GM21423 (cell line): ENCODE measurements at regions not wholly inside any gene's neighbourhood (a gene's known extent, or its start where the extent isn't known, plus 50 kb on each side); places are given as distances from the start of the nearest gene placed in this dataset.
"Not testable (repeated sequence)": the region's sequence is repeated elsewhere in the genome, so short reads cannot be mapped to it uniquely, and the experiment has no call there.

Source experiments
- ATAC-seq: cut with Tn5 transposase; IDR thresholded peaks from one replicate; pipeline ENCODE4 v1.9.1; 2021; ENCODE audit warnings: mild to moderate bottlenecking, moderate library complexity; ENCODE audit not compliant: unreplicated experiment

DNA sequence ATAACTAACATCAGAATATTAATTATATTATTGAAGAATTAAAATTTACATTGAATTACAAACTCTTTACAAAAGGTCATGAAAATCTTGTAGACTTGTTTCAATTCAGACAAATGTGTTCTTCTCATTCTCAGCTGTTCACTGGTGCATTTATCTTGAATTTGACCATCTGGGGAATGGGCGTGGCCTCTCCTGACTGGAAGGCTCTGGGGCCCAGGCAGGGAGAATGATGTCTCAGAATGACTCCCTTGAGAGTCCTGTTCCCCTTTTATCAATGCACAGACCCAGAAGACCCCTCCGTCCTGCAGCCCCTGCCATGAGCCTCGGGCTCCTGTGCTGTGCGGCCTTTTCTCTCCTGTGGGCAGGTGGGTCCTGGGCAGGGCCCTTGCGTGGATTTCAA, 242.2 kb upstream of the PRSS1 start:
- ATAC-seq = not testable (repeated sequence)

- no peak for ATAC-seq
These were observed 242.7 kb upstream of the PRSS1 start for GRCh38 chr7:142506601-142507000.

GRCh38 chr7:142503949-142504348, 245.3 kb upstream of the PRSS1 start:
- ATAC-seq = not testable (repeated sequence)

- ATAC-seq = no peak
These were observed 245.2 kb upstream of the PRSS58 start for GRCh38 chr7:142503036-142503435.

GRCh38 chr7:142501434-142501833, 243.6 kb upstream of the PRSS58 start:
- no peak for ATAC-seq

- no peak for ATAC-seq
These were observed 242.5 kb upstream of the PRSS58 start for GRCh38 chr7:142500366-142500765.

DNA sequence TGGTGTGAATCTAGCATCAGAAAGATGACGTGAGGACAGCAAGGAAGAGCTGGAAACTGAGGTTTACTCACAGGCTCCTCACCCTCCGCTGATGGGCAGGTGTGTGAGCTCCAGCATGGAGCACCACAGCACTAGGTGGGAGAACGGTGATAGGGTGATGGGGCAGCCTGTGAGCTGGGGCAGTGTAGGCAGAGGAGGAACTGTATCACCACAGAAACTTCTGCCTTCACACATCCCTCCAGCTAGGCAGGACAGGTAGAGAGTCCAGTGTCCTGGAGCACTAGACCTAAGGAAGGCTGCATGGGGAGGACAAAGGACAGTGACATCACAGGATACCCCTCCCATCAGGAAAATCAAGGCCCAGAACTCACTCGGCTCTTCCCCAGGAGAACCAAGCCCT, 241.8 kb upstream of the PRSS58 start:
- ATAC-seq = no peak

- no peak for ATAC-seq
These were observed 240.5 kb upstream of the PRSS58 start for GRCh38 chr7:142498364-142498763.

DNA sequence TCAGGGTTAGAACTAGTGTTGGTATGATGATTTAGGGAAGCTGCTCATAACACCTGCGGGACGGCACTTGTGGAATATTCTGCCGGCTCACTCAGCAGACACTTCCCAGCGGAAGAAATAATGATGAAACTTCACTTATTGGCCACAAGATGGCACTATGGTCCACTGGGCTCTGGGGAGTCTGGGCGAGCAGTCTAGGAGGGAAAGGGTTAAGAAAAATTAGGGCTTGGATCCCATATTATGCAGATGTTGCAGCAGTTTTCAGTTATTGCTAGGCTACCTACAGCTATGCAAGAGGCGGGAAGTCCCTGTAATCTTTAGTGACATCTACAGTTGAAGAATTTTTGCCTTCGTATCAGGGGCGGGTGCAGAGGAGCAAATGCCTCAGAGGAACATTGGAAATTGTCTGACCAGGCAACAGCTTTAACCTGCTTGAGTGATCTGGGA, 238.7 kb upstream of the PRSS58 start:
- ATAC-seq = peak; percentile 53

DNA sequence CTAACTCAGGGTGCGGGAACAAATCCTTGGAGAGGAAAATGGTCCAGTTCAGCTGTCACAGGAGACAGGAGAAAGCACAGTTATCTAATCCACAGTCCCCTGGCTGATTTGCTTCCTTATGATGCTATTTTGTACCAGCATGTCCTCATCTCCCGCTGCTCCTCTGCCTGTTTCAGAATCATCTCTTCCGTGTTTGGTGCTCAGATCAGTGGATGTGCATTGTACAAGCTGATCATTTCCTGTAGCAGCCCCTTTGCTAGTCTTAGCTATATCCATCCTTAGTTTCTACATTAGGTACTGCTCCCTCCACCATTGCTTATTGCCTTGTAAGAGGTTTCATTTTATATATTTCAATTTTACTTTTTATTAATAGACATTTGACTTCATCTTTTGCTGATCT, 238.0 kb upstream of the PRSS58 start:
- ATAC-seq = not testable (repeated sequence)

DNA sequence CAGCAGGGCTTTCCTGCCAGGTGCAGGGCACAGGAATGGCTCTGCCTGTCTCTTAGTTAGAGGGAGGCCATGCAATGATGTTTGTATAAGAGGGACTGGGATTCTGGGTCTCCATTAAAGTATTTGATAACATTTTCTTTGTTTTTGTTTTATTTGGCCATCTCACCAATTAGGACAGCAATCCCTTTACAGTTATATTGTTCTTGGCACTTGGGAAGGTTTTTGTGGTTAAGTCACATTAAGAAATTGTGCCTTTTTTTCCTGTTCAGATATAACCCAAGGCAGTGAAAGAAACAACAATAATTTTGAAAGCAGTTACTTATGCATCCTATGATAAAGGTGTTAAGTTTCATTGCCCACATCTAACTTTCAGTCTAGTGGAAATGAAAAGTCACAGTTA, 237.4 kb upstream of the PRSS58 start:
- not testable (repeated sequence) for ATAC-seq

- ATAC-seq = no peak
These were observed 236.2 kb upstream of the PRSS58 start for GRCh38 chr7:142494021-142494420.

DNA sequence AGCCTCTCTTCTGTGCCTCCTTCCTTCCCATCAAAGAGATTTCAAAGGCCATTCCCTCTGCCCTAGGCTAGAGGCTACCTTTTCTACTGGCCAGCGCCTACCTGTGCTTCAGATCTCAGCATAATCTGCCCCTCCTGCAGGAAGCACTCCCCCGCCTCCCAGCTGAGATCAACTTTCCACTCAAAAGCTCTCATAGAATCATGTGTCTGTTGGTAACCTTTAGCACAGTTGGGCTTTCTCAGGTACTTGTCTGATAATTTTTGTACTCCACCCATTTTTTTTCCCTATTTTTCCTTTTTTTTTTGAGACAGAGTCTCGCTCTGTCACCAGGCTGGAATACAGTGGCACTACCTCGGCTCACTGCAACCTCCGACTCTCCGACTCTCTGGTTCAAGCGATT, 231.0 kb upstream of the PRSS58 start:
- ATAC-seq = no peak

DNA sequence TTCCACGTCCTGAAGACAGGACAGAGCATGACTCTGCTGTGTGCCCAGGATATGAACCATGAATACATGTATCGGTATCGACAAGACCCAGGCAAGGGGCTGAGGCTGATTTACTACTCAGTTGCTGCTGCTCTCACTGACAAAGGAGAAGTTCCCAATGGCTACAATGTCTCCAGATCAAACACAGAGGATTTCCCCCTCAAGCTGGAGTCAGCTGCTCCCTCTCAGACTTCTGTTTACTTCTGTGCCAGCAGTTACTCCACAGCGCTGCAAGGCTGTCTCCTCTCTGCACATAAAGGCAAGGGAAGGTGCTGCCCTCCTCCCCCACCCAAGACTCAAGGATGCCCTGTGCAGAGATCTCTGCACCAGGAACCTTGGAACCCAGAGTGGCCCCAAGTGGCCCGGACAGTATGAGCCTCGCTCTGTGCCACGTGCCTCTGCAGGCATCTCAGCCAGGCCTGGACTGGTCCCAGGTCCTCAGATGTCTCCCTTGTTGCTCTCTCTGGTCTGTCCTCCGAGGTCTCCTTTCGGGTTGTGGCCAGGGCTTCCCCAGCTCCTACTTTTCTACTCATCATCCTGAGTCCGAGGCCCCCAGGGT, 230.3 kb upstream of the PRSS58 start:
- no peak for ATAC-seq

GRCh38 chr7:142487565-142487964, 229.7 kb upstream of the PRSS58 start:
- not testable (repeated sequence) for ATAC-seq

- no peak for ATAC-seq
These were observed 229.3 kb upstream of the PRSS58 start for GRCh38 chr7:142487124-142487523.

GRCh38 chr7:142485617-142486226, 227.9 kb upstream of the PRSS58 start:
- ATAC-seq = no peak

DNA sequence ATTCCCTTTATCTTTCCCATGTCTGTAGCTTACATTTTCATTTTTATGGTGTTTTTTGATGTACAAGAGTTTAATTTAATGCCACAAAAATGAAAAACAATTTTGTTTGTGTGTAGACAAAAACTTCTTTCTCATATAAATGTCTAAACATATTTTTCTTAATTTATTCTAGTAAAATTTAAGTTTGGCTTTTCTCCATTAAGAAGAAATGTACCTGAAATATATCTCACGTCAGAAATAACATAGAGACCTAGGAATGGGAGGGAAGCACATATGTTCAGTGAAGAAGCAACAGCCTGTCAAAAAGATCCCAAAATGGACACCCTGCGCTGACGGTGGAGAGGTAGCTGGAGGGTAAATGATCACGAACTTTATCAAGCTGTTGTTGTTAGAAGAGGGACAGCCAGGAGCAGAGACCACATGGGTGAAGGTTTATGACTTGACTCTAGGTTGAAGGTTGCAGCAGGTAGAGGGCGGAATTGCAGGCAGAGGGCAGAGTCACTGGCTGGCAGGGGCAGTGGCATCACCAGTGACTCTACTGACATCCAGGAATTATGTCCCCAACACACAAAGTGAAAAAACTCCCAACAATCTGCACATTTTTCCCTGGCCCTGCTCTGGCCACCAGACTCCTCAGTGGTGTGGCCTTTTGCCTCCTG, 225.9 kb upstream of the PRSS58 start:
- no peak for ATAC-seq

DNA sequence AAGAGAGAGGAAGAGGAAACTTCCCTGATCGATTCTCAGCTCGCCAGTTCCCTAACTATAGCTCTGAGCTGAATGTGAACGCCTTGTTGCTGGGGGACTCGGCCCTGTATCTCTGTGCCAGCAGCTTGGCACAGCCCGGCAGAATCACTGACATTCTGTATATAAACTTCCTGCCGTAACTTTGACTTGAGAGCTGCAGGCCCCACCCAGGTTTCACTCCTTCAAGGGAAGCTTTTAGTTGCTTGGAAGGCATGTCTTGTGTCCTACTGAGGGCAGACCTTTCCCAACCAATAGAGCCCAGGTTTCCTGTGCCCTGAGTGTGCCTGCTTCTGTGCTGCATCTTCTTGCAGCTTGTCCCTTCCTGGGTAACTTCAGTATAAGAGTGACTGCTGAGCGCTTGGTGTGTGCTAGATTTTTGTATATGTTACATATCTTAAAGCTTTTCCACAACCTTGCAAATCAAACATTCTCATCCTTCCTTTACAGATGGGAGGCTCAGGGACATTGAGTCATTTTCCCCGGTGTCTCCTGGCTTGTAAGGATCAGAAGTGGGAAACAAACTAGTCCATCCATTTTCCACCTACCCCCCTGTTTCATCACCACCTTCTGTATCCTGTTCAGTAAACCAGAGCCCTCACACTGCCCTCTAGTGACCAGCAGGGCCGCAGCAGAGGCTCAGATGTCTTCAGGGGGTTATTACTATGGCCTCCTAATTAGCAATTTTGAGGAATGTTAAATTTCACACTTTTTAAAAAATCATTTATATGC, 225.2 kb upstream of the PRSS58 start:
- peak; percentile 58 for ATAC-seq

DNA sequence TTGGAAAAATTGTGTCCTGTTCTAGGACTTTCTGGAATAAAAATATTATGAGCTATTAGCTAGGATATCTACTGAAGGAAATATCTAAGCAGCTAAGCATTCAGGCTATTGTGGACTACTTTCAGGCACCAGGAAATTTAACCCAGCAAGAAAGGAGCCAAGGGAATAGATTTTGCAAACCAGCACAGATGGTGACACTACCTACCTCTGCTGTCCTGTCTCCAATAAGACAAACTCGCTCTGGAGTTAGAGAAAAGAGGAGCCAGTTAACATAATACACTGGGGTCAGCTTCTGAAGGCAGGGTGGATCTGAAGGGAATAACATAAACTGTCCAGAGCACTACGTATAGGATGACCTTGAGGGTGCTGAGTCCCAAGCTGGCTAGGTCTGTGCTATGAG, 223.7 kb upstream of the PRSS58 start:
- no peak for ATAC-seq

DNA sequence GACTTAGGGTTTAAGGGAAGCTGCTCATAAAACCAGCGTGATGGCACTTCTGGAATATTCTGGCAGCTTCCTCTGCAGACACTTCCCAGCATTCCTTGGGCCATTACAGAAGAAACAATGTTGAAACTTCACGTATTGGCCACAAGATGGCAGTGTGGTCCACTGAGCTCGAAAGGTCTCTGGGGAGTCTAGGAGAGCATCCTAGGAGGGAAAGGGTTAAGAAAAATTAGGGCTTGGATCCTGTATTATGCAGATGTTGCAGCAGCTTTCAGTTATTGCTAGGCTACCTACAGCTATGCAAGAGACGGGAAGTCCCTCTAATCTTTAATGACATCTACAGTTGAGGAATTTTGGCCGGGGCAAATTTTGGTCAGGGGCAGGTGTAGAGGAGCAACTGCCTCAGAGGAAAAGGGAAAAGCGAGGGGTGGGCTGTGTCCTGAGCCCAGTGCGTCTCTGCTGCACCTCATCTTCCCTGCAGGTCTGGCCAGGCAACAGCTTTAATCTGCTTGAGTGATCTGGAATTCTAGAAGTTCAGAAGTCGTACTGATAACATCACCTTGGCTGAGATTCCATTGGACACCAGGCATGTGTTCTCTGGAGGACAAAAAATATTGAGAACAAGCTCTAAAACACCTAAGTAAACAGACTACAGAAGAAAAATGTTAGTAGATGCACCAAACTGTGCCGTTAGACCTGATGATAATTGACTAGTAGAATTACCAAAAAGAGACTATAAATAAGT, 220.8 kb upstream of the PRSS58 start:
- ATAC-seq = peak; percentile 80
